H1 (cell line): ENCODE measurements at regions not wholly inside any gene's neighbourhood (a gene's known extent, or its start where the extent isn't known, plus 50 kb on each side); places are given as distances from the start of the nearest gene placed in this dataset.

ENCODE experiments used
- CBX5 ChIP-seq: fragments of 300-800, 300-1000 bp; sonication (generic); IDR thresholded peaks from 2 replicates; pipeline ENCODE4 v1.7.1; 2016; ENCODE audit warnings: antibody characterized with exemption, low read length, low read depth
- CREB1 ChIP-seq: IDR thresholded peaks from 2 replicates; pipeline ENCODE4 v1.6.1; 2012; ENCODE audit warnings: inconsistent platforms
- CTCF ChIP-seq, 3 experiments: IDR thresholded peaks; 1 replicate in 2 of 3; 2 replicates in 1 of 3; pipeline versions ENCODE4 v1.5.1 to v1.6.1; 2011; ENCODE audit warnings: low read length in 3 of 3, mild to moderate bottlenecking in 3 of 3, inconsistent platforms in 2 of 3, low read depth in 1 of 3, moderate library complexity in 1 of 3; ENCODE audit not compliant: insufficient read depth in 1 of 3; ENCODE audit errors: control extremely low read depth in 1 of 3
- EZH2 ChIP-seq: fragments of 200-600 bp; sonication (generic); IDR thresholded peaks from 2 replicates; pipeline ENCODE4 v1.7.1; 2012; ENCODE audit warnings: low read depth, mild to moderate bottlenecking, moderate library complexity, low read length, inconsistent platforms; ENCODE audit not compliant: severe bottlenecking
- JUN ChIP-seq: IDR thresholded peaks from 2 replicates; pipeline ENCODE4 v1.6.1; 2011; ENCODE audit warnings: low read depth, mild to moderate bottlenecking, improper control_type of control experiment, low read length
- POLR2A ChIP-seq, 2 experiments: IDR thresholded peaks; 1 replicate in 1 of 2; 2 replicates in 1 of 2; pipeline ENCODE4 v1.6.1; 2011; ENCODE audit warnings: low read depth in 2 of 2, low read length in 2 of 2, mild to moderate bottlenecking in 2 of 2; ENCODE audit errors: control extremely low read depth in 1 of 2
- POLR2AphosphoS5 ChIP-seq: IDR thresholded peaks from 2 replicates; pipeline ENCODE4 v1.6.1; 2011; ENCODE audit warnings: low read depth, low read length
- RFX5 ChIP-seq: IDR thresholded peaks from 2 replicates; pipeline ENCODE4 v1.6.1; 2011; ENCODE audit warnings: low read depth, low read length, improper control_type of control experiment, borderline replicate concordance
- SAP30 ChIP-seq: fragments of 300-600 bp; sonication (generic); IDR thresholded peaks from 2 replicates; pipeline ENCODE4 v1.7.1; 2012; ENCODE audit warnings: low read length, moderate library complexity, mild to moderate bottlenecking, inconsistent platforms; ENCODE audit not compliant: insufficient read depth, insufficient replicate concordance
- USF2 ChIP-seq: IDR thresholded peaks from 2 replicates; pipeline ENCODE4 v1.6.1; 2011; ENCODE audit warnings: low read length, improper control_type of control experiment

GRCh38 chr3:132228923-132229322 lies 88.3 kb upstream of the ACP3 start:
- TF ChIP-seq CREB1 (no peak), POLR2A (IDR thresholded peaks at IDR 0.05; ENCODE audit: control extremely low read depth in 1 of 2, low read depth in 2 of 2, low read length in 2 of 2) (no peak), USF2 (no peak), CTCF (IDR thresholded peaks at IDR 0.05; ENCODE audit: control extremely low read depth in 1 of 3, insufficient read depth in 1 of 3, low read depth in 1 of 3, low read length in 3 of 3) (no peak), RFX5 (no peak), SAP30 (no peak), EZH2 (no peak), JUN (no peak), POLR2AphosphoS5 (no peak), CBX5 (no peak)
